ENCODE measurements at regions not wholly inside any gene's neighbourhood (a gene's known extent, or its start where the extent isn't known, plus 50 kb on each side); places are given as distances from the start of the nearest gene placed in this dataset.

DNA sequence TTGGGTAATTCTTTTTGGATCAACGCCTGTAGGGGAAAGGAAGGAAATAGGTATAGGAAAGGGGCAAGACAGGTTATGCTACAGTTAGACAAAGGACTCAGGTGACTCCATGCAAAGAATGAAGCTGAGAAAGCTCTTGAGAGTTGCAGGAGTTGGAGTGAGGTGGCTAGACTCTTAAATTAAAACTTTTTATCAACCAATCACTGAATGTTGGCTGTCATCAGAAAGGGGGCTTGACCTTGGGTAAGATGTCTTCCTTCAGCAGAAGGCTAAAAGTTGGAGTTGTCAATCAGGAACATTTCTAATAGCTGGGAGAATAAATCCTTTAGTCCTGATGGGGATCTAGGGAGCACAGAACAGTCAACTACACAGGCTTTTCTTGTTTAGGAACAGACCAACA is 595.4 kb downstream of the SLC16A7 start:
- Histone ChIP-seq H3K9me3 (replicated peaks in 1 of 2; ENCODE audit: control insufficient read depth in 1 of 2, insufficient read depth in 1 of 2, low read length in 2 of 2) (peaks cover 0 to 3% of the 10 kb centered on the region in 2 donors), H3K79me2 (ENCODE audit: insufficient read depth, low read length) (no peaks in the 10 kb centered on the region), H3K4me2 (replicated peaks; ENCODE audit: extremely low read depth, low read length, poor library complexity, severe bottlenecking) (no peak overlapping the region), H4K20me1 (ENCODE audit: insufficient read depth, low read length) (no peaks in the 10 kb centered on the region), H3K4me3 (replicated peaks in 1 of 3; ENCODE audit: low read depth in 2 of 3, low read length in 3 of 3) (no peak overlapping the region), H3K27ac (ENCODE audit: low read depth in 1 of 2, low read length in 2 of 2) (no peak overlapping the region), H2AFZ (ENCODE audit: insufficient read depth, low read depth, low read length, poor library complexity, severe bottlenecking) (no peak overlapping the region), H3K36me3 (replicated peaks in 1 of 2; ENCODE audit: control insufficient read depth in 1 of 2, insufficient read depth in 2 of 2, low read length in 2 of 2) (no peaks in the 10 kb centered on the region), H3K4me1 (ENCODE audit: control insufficient read depth in 1 of 2, insufficient read depth in 2 of 2, low read length in 2 of 2) (no peaks in the 10 kb centered on the region), H3K27me3 (ENCODE audit: control insufficient read depth in 2 of 2, insufficient read depth in 2 of 2, low read length in 2 of 2) (no peaks in the 10 kb centered on the region), H3K9ac (ENCODE audit: insufficient read depth, low read length, poor library complexity, severe bottlenecking) (no peak overlapping the region)
- WGBS (ENCODE audit: insufficient coverage), result no CpG with 5 or more reads among the region's 1 CpG
- peaks cover 0 to 7% (median 3%) of the 10 kb centered on the region in 7 donors for H3K9me3 Mint-ChIP-seq
- no peak for TF ChIP-seq CTCF (IDR thresholded peaks at IDR 0.05)
- intact Hi-C loops (cut with micrococcal nuclease), result no loop called here
- no peak overlapping the region for H3K4me3 Mint-ChIP-seq
- DNase-seq, result no peak
- H3K27me3 Mint-ChIP-seq (ENCODE audit: low read depth in 3 of 3), result no peaks in the 10 kb centered on the region
- H3K27ac Mint-ChIP-seq, result no peak overlapping the region
- no peaks in the 10 kb centered on the region for H3K4me1 Mint-ChIP-seq
- no peaks in the 10 kb centered on the region for H3K36me3 Mint-ChIP-seq

DNA sequence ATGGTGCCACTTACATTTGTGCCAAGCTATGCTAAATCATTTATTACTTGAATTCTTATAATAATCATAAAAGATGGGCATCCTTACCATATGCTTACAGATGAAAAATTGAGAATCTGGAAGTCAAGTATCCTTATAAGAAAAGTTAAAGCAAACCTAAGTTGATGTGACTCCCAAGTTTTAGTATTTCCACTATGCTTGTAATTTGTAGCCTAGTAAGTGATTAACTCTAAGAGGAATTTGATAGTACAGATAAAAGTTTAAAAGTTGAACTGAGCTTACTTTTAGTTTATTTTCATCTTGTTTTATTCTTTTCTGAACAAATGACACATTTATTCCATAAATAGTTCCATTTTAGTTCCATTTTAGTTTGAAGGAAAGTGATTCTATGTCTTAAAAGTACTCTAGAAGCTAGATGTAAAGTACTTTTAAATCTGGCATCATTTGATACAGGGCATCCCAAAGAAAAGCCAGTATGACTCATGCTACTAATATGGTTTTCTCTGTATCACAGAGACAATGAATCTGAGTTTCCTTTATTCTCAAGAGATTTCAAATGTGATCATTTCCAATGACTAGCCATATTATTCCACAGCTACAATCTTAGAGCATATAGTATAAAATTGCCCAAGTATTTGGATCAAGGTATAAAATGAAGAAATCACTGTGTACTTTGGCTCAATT is 596.0 kb downstream of the SLC16A7 start:
- no peak overlapping the region for H2AFZ ChIP-seq (ENCODE audit: insufficient read depth, low read depth, low read length, poor library complexity, severe bottlenecking)

More for the DNA sequence above, 596.0 kb downstream of the SLC16A7 start:
- Histone ChIP-seq H3K4me1 (ENCODE audit: control insufficient read depth in 1 of 2, insufficient read depth in 2 of 2, low read length in 2 of 2) (no peaks in the 10 kb centered on the region), H3K27me3 (ENCODE audit: control insufficient read depth in 2 of 2, insufficient read depth in 2 of 2, low read length in 2 of 2) (no peaks in the 10 kb centered on the region), H3K9ac (ENCODE audit: insufficient read depth, low read length, poor library complexity, severe bottlenecking) (no peak overlapping the region), H3K4me2 (replicated peaks; ENCODE audit: extremely low read depth, low read length, poor library complexity, severe bottlenecking) (no peak overlapping the region), H4K20me1 (ENCODE audit: insufficient read depth, low read length) (no peaks in the 10 kb centered on the region), H3K36me3 (replicated peaks in 1 of 2; ENCODE audit: control insufficient read depth in 1 of 2, insufficient read depth in 2 of 2, low read length in 2 of 2) (no peaks in the 10 kb centered on the region), H3K27ac (ENCODE audit: low read depth in 1 of 2, low read length in 2 of 2) (no peak overlapping the region), H3K79me2 (ENCODE audit: insufficient read depth, low read length) (no peaks in the 10 kb centered on the region), H3K9me3 (replicated peaks in 1 of 2; ENCODE audit: control insufficient read depth in 1 of 2, insufficient read depth in 1 of 2, low read length in 2 of 2) (peaks cover 0 to 3% of the 10 kb centered on the region in 2 donors), H3K4me3 (replicated peaks in 1 of 3; ENCODE audit: low read depth in 2 of 3, low read length in 3 of 3) (no peak overlapping the region)
- no peak for TF ChIP-seq CTCF (IDR thresholded peaks at IDR 0.05)
- H3K27me3 Mint-ChIP-seq (ENCODE audit: low read depth in 3 of 3), result no peaks in the 10 kb centered on the region
- intact Hi-C loops (cut with micrococcal nuclease), result no loop called here
- H3K4me3 Mint-ChIP-seq, result no peak overlapping the region
- H3K9me3 Mint-ChIP-seq, result peaks cover 0 to 7% (median 3%) of the 10 kb centered on the region in 7 donors
- H3K27ac Mint-ChIP-seq, result no peak overlapping the region
- no peak for DNase-seq
- H3K4me1 Mint-ChIP-seq, result no peaks in the 10 kb centered on the region
- no peaks in the 10 kb centered on the region for H3K36me3 Mint-ChIP-seq

Data from CD14-positive monocyte (primary cell).